ENCODE measurements at regions not wholly inside any gene's neighbourhood (a gene's known extent, or its start where the extent isn't known, plus 50 kb on each side); places are given as distances from the start of the nearest gene placed in this dataset.
"Not testable (repeated sequence)": the region's sequence is repeated elsewhere in the genome, so short reads cannot be mapped to it uniquely, and the experiment has no call there.

DNA sequence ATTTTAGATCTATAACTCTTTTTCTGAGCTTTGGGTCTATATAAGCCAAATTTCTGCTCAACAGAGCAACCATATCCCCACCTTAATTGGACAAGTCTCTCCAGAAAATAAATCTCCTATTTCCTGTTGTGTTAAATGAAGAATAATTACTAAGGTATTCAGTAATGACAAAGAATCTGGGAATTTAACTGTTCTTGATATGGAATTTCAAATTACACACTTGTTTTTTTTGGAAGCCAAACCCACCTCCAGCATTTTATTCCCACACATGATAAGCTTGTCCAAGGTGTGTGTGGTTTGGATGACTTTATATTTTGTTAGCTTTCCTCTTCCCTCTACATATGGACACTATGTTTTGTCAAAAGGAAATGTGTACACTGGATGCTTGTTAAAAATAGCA lies 1313.2 kb upstream of the CDH18 start:
- not testable (repeated sequence) for DNase-seq; ATAC-seq (replicated peaks); H3K4me1 Mint-ChIP-seq (ENCODE audit: low read depth in 2 of 2); H3K9me3 Mint-ChIP-seq; H3K27me3 Mint-ChIP-seq; H3K27ac Mint-ChIP-seq; H3K4me3 Mint-ChIP-seq; H3K36me3 Mint-ChIP-seq (ENCODE audit: insufficient read depth)

DNA sequence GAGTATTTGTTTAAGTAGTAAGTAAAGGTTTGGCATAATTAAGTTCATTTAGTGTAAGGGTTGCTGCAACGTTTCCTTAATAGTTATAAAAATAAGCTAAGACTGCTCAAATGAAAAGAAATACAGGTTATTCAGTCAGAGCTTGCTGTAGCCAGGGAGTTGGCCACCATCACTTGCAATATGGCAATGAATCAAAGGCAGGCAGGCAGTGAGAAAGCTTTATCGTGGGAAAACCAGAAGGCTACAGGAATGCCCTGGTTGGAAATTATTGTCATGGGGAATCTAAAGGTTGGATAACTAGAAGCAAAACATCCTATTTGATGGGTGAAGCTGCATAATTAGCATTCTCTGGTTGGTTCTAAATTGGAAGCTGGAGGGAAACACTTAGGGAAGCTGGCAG lies 1286.4 kb upstream of the CDH18 start:
- DNase-seq; H3K9me3 Mint-ChIP-seq; H3K27ac Mint-ChIP-seq; H3K36me3 Mint-ChIP-seq (ENCODE audit: insufficient read depth); H3K4me1 Mint-ChIP-seq (ENCODE audit: low read depth in 2 of 2); H3K27me3 Mint-ChIP-seq; H3K4me3 Mint-ChIP-seq; ATAC-seq (replicated peaks): not testable (repeated sequence)

DNA sequence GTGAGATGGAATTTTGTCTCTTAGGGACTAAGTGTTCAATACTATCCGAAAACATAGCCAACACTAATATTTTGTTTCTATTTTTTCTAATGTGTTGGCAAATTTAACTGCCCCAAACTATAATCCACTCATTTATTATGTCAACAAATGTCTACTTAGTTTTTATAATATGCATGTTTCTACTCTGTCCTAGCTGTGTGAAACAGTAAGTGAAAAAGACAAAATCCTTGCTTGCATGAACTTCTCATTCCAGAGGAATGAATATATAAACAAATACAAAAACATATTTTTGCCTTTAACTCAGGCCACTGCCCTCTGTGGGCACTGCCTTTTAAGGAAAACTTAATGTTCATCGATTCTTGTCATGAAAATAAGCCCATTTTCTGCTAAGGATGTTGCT lies 1275.4 kb upstream of the CDH18 start:
- Mint-ChIP-seq H3K36me3 (ENCODE audit: insufficient read depth) (no peaks in the 10 kb centered on the region), H3K4me1 (ENCODE audit: low read depth in 2 of 2) (no peaks in the 10 kb centered on the region), H3K4me3 (no peak overlapping the region), H3K9me3 (peaks cover 6 to 15% of the 10 kb centered on the region in 2 donors), H3K27me3 (no peaks in the 10 kb centered on the region), H3K27ac (no peak overlapping the region)
- ATAC-seq (replicated peaks) (no peak), DNase-seq (no peak)

DNA sequence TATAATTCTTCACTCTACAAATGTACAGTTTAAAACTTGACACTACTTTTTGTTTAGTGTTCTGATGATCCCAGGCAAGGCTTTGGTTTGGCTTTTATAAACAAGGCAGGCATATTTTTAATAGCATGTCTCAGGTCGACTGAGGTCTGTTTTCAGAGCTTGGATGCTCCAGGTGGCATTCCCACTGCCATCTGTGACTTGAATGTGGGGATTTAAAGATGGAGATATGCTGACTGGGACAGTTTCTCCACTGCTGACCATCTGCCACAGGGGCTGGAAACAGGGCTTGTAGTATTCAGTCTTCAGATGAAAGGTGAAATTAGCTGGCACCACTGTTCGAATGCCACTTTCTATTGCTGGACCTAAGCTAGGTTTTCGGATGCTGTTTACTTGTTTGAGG lies 1266.2 kb upstream of the CDH18 start:
- H3K27me3 Mint-ChIP-seq, result no peaks in the 10 kb centered on the region
- no peak overlapping the region for H3K27ac Mint-ChIP-seq
- H3K4me3 Mint-ChIP-seq, result no peak overlapping the region
- peaks cover 5 to 6% of the 10 kb centered on the region in 2 donors for H3K9me3 Mint-ChIP-seq
- no peaks in the 10 kb centered on the region for H3K4me1 Mint-ChIP-seq (ENCODE audit: low read depth in 2 of 2)
- ATAC-seq (replicated peaks) (no peak), DNase-seq (no peak)
- no peaks in the 10 kb centered on the region for H3K36me3 Mint-ChIP-seq (ENCODE audit: insufficient read depth)

DNA sequence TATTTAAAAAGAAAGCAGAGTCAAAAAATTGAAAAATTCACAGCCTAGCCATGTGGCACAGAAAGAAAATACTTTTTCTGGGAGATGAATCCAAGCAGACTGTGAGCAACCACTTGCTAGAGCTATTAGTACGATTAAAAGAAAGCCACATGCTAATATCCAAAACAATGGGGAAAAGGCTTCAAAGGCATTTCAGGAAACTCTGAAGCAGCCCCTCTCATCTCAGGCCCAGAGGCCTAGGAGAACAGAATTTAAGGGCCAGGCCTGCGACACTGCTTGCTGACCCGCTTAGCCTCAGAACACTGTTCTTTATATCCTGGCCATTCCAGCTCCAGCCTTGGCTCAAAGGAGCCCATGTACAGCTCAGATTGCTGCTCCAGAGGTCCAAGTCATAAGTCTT lies 1257.0 kb upstream of the CDH18 start:
- Mint-ChIP-seq H3K4me3 (no peak overlapping the region), H3K36me3 (ENCODE audit: insufficient read depth) (no peaks in the 10 kb centered on the region), H3K9me3 (peaks cover 6% of the 10 kb centered on the region in 2 donors), H3K27ac (no peak overlapping the region), H3K27me3 (no peaks in the 10 kb centered on the region), H3K4me1 (ENCODE audit: low read depth in 2 of 2) (no peaks in the 10 kb centered on the region)
- no peak for ATAC-seq (replicated peaks)
- no peak for DNase-seq

DNA sequence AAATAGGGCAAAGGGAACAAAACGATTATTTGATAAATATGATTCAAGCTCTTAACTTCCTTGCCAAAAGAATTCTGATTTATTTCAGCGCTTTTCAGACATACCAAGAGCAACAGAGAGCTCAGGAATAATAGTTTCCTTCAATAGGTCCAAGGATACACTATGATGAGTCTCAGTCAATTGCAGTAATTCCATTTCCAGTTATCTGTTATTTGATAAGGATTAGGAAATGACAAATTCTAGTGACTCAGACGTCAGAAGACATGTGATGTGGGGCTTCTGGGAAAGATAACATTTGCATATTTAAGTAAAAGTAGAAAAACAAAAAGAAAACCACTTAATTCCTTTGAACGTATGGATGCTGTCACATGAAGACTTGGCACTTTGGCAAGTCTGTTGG lies 1250.8 kb upstream of the CDH18 start:
- H3K36me3 Mint-ChIP-seq (ENCODE audit: insufficient read depth), result no peaks in the 10 kb centered on the region
- peaks cover 10 to 16% of the 10 kb centered on the region in 2 donors for H3K9me3 Mint-ChIP-seq
- no peak overlapping the region for H3K27ac Mint-ChIP-seq
- H3K4me1 Mint-ChIP-seq (ENCODE audit: low read depth in 2 of 2), result no peaks in the 10 kb centered on the region
- ATAC-seq (replicated peaks), result no peak
- H3K27me3 Mint-ChIP-seq, result no peaks in the 10 kb centered on the region
- H3K4me3 Mint-ChIP-seq, result no peak overlapping the region
- no peak for DNase-seq

DNA sequence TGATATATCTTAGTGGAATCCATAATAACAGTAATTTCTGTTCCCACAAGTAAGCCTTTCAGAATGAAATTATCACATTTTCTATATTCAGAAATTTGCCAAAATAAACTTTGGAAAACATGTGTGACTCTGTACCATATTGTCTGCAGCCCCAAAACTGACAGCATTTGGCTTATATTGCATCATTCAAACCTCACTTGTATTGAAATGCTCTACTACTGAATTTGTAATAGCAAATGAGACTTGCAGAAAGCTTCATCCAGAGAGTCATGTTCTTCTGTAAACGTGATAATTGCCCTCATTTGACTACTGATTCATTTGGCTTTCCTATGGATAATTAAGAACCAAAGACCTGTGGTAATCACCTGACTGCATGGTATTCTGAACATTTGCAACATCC lies 1249.5 kb upstream of the CDH18 start:
- no peak for DNase-seq
- Mint-ChIP-seq H3K4me3 (no peak overlapping the region), H3K27me3 (no peaks in the 10 kb centered on the region), H3K9me3 (peaks cover 13 to 26% of the 10 kb centered on the region in 2 donors), H3K36me3 (ENCODE audit: insufficient read depth) (no peaks in the 10 kb centered on the region), H3K27ac (no peak overlapping the region), H3K4me1 (ENCODE audit: low read depth in 2 of 2) (no peaks in the 10 kb centered on the region)
- ATAC-seq (replicated peaks), result no peak

DNA sequence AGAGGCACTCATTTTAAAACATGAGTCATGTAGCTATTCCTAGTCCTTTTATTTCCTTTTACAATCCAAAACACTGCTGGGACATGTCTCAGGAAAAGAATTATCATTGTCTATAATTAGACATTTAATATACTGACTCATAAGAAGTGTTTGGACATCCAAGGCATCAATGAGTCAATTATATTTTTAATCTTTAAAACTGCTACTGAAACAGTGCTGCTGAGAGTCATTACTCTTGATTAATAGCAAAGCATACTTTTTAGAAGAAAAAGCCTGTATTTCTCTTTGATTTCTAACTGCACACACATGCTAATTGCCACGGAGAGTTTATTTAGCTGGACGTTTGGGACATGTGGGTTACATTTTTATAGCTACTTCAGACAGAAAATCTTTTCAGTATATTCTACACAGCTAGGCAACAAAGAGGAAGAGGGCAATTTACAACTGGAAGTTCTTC lies 1249.0 kb upstream of the CDH18 start:
- no peaks in the 10 kb centered on the region for H3K27me3 Mint-ChIP-seq
- H3K9me3 Mint-ChIP-seq, result peaks cover 12 to 24% of the 10 kb centered on the region in 2 donors
- H3K4me1 Mint-ChIP-seq (ENCODE audit: low read depth in 2 of 2), result no peaks in the 10 kb centered on the region
- DNase-seq, result no peak
- no peak overlapping the region for H3K4me3 Mint-ChIP-seq
- H3K36me3 Mint-ChIP-seq (ENCODE audit: insufficient read depth), result no peaks in the 10 kb centered on the region
- no peak for ATAC-seq (replicated peaks)
- no peak overlapping the region for H3K27ac Mint-ChIP-seq

DNA sequence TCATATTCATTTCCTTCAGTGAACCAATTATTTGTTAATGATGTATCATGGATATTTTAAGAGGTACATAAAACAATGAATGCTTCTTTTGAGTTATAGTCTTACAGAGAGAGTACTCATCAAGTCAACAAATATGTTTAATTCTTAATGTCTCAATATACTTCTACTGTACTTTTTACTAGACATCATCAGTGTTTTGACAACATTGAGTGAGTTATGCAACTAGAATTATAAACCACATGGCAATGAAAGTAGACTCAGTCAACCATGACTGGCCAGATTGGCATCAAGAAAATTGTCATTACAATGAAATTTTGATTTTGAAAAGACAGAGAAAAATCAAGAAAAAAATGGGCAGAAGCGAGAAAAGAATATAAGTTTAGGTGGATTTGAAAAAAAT lies 1248.1 kb upstream of the CDH18 start:
- H3K4me1 Mint-ChIP-seq (ENCODE audit: low read depth in 2 of 2), result no peaks in the 10 kb centered on the region
- H3K4me3 Mint-ChIP-seq, result no peak overlapping the region
- H3K27me3 Mint-ChIP-seq, result no peaks in the 10 kb centered on the region
- no peak for DNase-seq
- H3K9me3 Mint-ChIP-seq, result peaks cover 9 to 20% of the 10 kb centered on the region in 2 donors
- ATAC-seq (replicated peaks), result no peak
- H3K27ac Mint-ChIP-seq, result no peak overlapping the region
- H3K36me3 Mint-ChIP-seq (ENCODE audit: insufficient read depth), result no peaks in the 10 kb centered on the region

DNA sequence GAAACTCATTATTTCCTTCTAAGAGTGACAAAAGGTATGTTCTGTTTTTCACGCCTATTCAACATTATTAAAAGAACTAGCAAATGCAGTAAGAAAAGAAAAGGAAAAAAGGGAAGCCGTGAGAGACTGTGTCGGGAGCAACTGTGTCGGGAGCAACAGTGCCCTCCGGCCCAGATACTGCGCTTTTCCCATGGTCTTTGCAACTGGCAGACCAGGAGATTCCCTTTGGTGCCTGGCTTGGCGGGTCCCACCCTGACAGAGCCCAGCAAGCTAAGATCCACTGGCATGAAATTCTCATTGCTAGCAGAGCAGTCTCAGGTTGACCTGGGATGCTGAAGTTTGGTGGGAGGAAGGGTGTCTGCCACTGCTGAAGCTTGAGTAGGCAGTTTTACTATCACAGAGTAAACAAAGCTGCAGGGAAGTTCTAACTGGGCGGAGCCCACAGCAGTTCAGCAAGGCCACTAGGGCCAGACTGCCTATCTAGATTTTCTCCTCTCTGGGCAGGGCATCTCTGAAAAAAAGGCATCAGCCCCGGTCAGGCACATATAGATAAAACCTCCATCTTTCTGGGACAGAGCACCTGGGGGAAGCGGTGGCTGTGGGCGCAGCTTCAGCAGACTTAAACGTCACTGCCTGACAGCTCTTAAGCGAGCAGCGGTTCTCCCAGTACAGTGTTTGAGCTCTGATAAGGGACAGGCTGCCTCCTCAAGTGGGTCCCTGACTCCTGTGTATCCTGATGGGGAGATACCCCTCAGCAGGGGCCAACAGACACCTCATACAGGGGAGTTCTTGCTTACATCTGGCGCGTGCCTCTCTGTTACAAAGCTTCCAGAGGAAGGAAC lies 1237.4 kb upstream of the CDH18 start:
- DNase-seq, result no peak
- no peak for ATAC-seq (replicated peaks)
- no peaks in the 10 kb centered on the region for H3K4me1 Mint-ChIP-seq (ENCODE audit: low read depth in 2 of 2)
- peaks cover 1 to 28% of the 10 kb centered on the region in 2 donors for H3K9me3 Mint-ChIP-seq
- H3K36me3 Mint-ChIP-seq (ENCODE audit: insufficient read depth), result no peaks in the 10 kb centered on the region
- H3K27me3 Mint-ChIP-seq, result no peaks in the 10 kb centered on the region
- no peak overlapping the region for H3K4me3 Mint-ChIP-seq
- H3K27ac Mint-ChIP-seq, result no peak overlapping the region

DNA sequence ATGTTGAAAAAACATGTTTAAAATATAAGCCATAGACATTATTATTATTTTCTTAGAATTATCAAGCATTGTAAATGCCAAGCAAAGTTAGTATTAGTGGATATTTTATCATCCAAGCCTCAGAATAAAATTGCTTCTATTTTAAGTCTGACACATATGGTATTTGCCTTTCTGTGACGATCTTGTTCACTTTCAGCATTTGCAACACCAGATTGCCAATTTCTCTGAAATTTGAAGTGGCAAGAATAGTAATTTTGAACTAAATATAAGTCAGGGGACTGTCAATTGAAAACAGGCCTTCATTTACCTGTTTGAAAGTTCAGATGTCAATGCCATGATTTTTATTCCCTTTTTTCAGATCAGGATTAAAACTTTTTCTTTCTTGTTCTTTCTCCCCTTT lies 1233.6 kb upstream of the CDH18 start:
- no peaks in the 10 kb centered on the region for H3K4me1 Mint-ChIP-seq (ENCODE audit: low read depth in 2 of 2)
- H3K9me3 Mint-ChIP-seq, result peaks cover 3 to 11% of the 10 kb centered on the region in 2 donors
- H3K27me3 Mint-ChIP-seq, result no peaks in the 10 kb centered on the region
- no peak for ATAC-seq (replicated peaks)
- H3K36me3 Mint-ChIP-seq (ENCODE audit: insufficient read depth), result no peaks in the 10 kb centered on the region
- no peak overlapping the region for H3K27ac Mint-ChIP-seq
- no peak overlapping the region for H3K4me3 Mint-ChIP-seq
- no peak for DNase-seq

DNA sequence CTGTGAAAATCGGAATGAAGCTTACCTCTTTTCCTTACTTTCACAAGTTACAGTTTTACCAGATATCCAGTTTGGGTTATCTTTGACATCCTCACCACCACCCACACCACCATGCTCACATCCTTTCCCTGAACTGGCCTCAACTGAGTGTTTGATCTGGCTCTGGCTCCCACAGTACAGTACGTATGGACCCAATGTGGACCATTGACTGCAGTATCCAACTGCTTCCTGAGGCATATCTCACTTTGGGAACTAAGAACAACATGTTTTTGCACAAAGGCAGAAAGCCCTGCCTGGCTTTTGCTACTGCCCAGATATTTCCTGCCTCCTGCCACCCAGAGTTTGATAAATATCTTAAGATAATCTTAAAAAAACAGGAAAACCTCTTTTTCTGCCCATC lies 1232.0 kb upstream of the CDH18 start:
- no peak for DNase-seq
- no peaks in the 10 kb centered on the region for H3K36me3 Mint-ChIP-seq (ENCODE audit: insufficient read depth)
- H3K4me3 Mint-ChIP-seq, result no peak overlapping the region
- ATAC-seq (replicated peaks), result no peak
- no peaks in the 10 kb centered on the region for H3K4me1 Mint-ChIP-seq (ENCODE audit: low read depth in 2 of 2)
- no peaks in the 10 kb centered on the region for H3K27me3 Mint-ChIP-seq
- peaks cover 4 to 11% of the 10 kb centered on the region in 2 donors for H3K9me3 Mint-ChIP-seq
- H3K27ac Mint-ChIP-seq, result no peak overlapping the region

DNA sequence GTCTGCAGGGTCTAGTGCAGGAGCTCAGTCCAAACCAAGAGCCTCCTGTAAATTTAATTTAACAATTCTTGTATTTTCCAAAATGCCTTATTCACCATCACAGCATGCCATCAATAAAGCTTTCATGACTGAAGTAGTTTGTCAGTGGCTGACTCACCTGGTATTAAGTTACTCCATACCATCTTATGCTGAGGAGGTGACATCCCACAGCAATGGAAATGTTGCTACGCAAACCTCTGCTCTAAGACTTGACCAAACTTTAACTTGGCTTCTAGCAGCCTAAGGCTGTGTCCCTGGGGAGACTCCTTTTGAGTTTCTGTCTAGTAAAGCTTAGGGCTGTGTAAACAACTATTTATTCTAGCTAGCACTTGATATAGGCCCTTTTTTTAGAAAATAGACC lies 1231.3 kb upstream of the CDH18 start:
- H3K27ac Mint-ChIP-seq, result no peak overlapping the region
- H3K36me3 Mint-ChIP-seq (ENCODE audit: insufficient read depth), result no peaks in the 10 kb centered on the region
- peaks cover 4 to 11% of the 10 kb centered on the region in 2 donors for H3K9me3 Mint-ChIP-seq
- H3K4me1 Mint-ChIP-seq (ENCODE audit: low read depth in 2 of 2), result no peaks in the 10 kb centered on the region
- ATAC-seq (replicated peaks) (no peak), DNase-seq (no peak)
- H3K4me3 Mint-ChIP-seq, result no peak overlapping the region
- H3K27me3 Mint-ChIP-seq, result no peaks in the 10 kb centered on the region

DNA sequence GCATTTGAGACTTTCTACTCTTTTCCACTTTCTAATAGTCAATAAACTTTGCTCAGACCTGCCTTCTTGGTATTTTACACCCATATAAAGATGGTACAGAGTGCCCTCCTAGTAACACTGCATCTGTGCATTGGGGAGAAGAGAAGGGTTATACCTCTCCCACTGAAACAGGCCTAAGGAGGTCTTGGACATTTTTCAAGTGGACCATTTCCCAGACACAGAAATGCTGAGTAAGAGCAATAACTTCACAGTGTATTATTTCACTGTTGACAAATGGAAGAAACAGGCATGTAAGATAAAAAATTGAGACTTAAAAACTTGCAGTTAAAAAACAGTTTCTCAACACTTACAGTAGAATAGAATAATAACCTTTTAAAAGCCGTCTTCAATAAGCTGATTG lies 1224.0 kb upstream of the CDH18 start:
- no peaks in the 10 kb centered on the region for H3K27me3 Mint-ChIP-seq
- H3K4me1 Mint-ChIP-seq (ENCODE audit: low read depth in 2 of 2), result no peaks in the 10 kb centered on the region
- DNase-seq (no peak), ATAC-seq (replicated peaks) (no peak)
- no peak overlapping the region for H3K4me3 Mint-ChIP-seq
- no peaks in the 10 kb centered on the region for H3K36me3 Mint-ChIP-seq (ENCODE audit: insufficient read depth)
- no peak overlapping the region for H3K27ac Mint-ChIP-seq
- H3K9me3 Mint-ChIP-seq, result peaks cover 9 to 20% of the 10 kb centered on the region in 2 donors

Data from effector memory CD8-positive, alpha-beta T cell (primary cell).